CD14-positive monocyte (primary cell): ENCODE measurements at regions not wholly inside any gene's neighbourhood (a gene's known extent, or its start where the extent isn't known, plus 50 kb on each side); places are given as distances from the start of the nearest gene placed in this dataset.

Source experiments
- DNase-seq, 3 donors: peaks; one replicate each; pipeline ENCODE4 v3.0.0-alpha.2; 2011 to 2022
- H2AFZ ChIP-seq: 2 replicates; pipeline ENCODE4 v1.6.0; 2012; ENCODE audit warnings: mild to moderate bottlenecking, low read depth, low read length, inconsistent platforms; ENCODE audit not compliant: insufficient read depth, poor library complexity, severe bottlenecking
- H3K27ac ChIP-seq, 2 donors: 1 replicate in 1 of 2; 2 replicates in 1 of 2; pipeline ENCODE4 v1.5.1; 2012 to 2013; ENCODE audit warnings: low read length in 2 of 2, control low read depth in 1 of 2, inconsistent platforms in 1 of 2, low read depth in 1 of 2, mild to moderate bottlenecking in 1 of 2
- H3K27me3 ChIP-seq, 2 donors: one replicate each; pipeline versions ENCODE4 v1.6.0 to v1.6.1; 2011 to 2013; ENCODE audit warnings: low read length in 2 of 2; ENCODE audit not compliant: control insufficient read depth in 2 of 2, insufficient read depth in 2 of 2
- H3K36me3 ChIP-seq, 2 donors: replicated peaks in 1 of 2; 1 replicate in 1 of 2; 2 replicates in 1 of 2; pipeline versions ENCODE4 v1.5.1 to v1.6.1; 2012 to 2013; ENCODE audit warnings: low read length in 2 of 2, control low read depth in 1 of 2, inconsistent platforms in 1 of 2, mild to moderate bottlenecking in 1 of 2; ENCODE audit not compliant: insufficient read depth in 2 of 2, control insufficient read depth in 1 of 2
- H3K4me1 ChIP-seq, 2 donors: 1 replicate in 1 of 2; 2 replicates in 1 of 2; pipeline versions ENCODE4 v1.5.1 to v1.6.1; 2012 to 2013; ENCODE audit warnings: low read length in 2 of 2, control low read depth in 1 of 2, inconsistent platforms in 1 of 2, mild to moderate bottlenecking in 1 of 2, moderate library complexity in 1 of 2; ENCODE audit not compliant: insufficient read depth in 2 of 2, control insufficient read depth in 1 of 2
- H3K4me2 ChIP-seq: replicated peaks from 2 replicates; pipeline ENCODE3; 2012; ENCODE audit warnings: low read length, moderate library complexity, mild to moderate bottlenecking; ENCODE audit not compliant: poor library complexity, severe bottlenecking; ENCODE audit errors: extremely low read depth
- H3K4me3 ChIP-seq, 3 experiments: fragments of 200-600 bp in 1 of 3; sonication (generic) in 1 of 3; replicated peaks in 1 of 3; 1 replicate in 2 of 3; 2 replicates in 1 of 3; pipeline ENCODE4 v1.5.1; 2011 to 2013; ENCODE audit warnings: low read length in 3 of 3, mild to moderate bottlenecking in 3 of 3, control low read depth in 2 of 3, low read depth in 2 of 3, inconsistent platforms in 1 of 3, moderate library complexity in 1 of 3
- H3K79me2 ChIP-seq: 2 replicates; pipeline ENCODE4 v1.6.0; 2012; ENCODE audit warnings: mild to moderate bottlenecking, control low read depth, inconsistent platforms, low read length, moderate library complexity; ENCODE audit not compliant: insufficient read depth
- H3K9ac ChIP-seq: 2 replicates; pipeline ENCODE4 v1.6.0; 2017; ENCODE audit warnings: low read length, mild to moderate bottlenecking; ENCODE audit not compliant: insufficient read depth, poor library complexity, severe bottlenecking
- H3K9me3 ChIP-seq, 2 donors: replicated peaks in 1 of 2; 1 replicate in 1 of 2; 2 replicates in 1 of 2; pipeline versions ENCODE4 v1.5.1 to v1.6.1; 2012 to 2013; ENCODE audit warnings: low read length in 2 of 2, control low read depth in 1 of 2; ENCODE audit not compliant: control insufficient read depth in 1 of 2, insufficient read depth in 1 of 2
- H4K20me1 ChIP-seq: 2 replicates; pipeline ENCODE4 v1.6.0; 2012; ENCODE audit warnings: mild to moderate bottlenecking, low read length, control low read depth, moderate library complexity; ENCODE audit not compliant: insufficient read depth
- H3K27ac Mint-ChIP-seq, 7 donors: one replicate each; pipeline ENCODE4 v1.8.0; 2020; ENCODE audit warnings: mild to moderate bottlenecking in 7 of 7, mixed read lengths in 7 of 7, moderate library complexity in 6 of 7, inconsistent platforms in 2 of 7
- H3K27me3 Mint-ChIP-seq, 3 donors: one replicate each; pipeline ENCODE4 v1.8.0; 2021 to 2022; ENCODE audit warnings: low read depth in 3 of 3, mild to moderate bottlenecking in 3 of 3, mixed read lengths in 3 of 3, moderate library complexity in 3 of 3, inconsistent platforms in 1 of 3
- H3K36me3 Mint-ChIP-seq, 2 donors: one replicate each; pipeline ENCODE4 v1.8.0; 2020; ENCODE audit warnings: mixed read lengths in 2 of 2, inconsistent platforms in 1 of 2, mild to moderate bottlenecking in 1 of 2
- H3K4me1 Mint-ChIP-seq: one replicate; pipeline ENCODE4 v1.8.0; 2020; ENCODE audit warnings: mild to moderate bottlenecking, mixed read lengths
- H3K4me3 Mint-ChIP-seq, 2 donors: one replicate each; pipeline ENCODE4 v1.8.0; 2020; ENCODE audit warnings: mild to moderate bottlenecking in 2 of 2, mixed read lengths in 2 of 2, moderate library complexity in 1 of 2
- H3K9me3 Mint-ChIP-seq, 7 donors: one replicate each; pipeline ENCODE4 v1.8.0; 2020 to 2022; ENCODE audit warnings: mixed read lengths in 7 of 7, mild to moderate bottlenecking in 6 of 7, moderate library complexity in 6 of 7, inconsistent platforms in 2 of 7
- CTCF ChIP-seq: fragments of 200-600 bp; IDR thresholded peaks from one replicate; pipeline ENCODE4 v1.8.0; 2022; ENCODE audit warnings: antibody characterized with exemption, mild to moderate bottlenecking
- WGBS: methylation state at CpG from one replicate; pipeline ENCODE4 v1.1.5; 2013; ENCODE audit warnings: missing lambda C conversion rate; ENCODE audit not compliant: insufficient coverage; 5-methylcytosine and 5-hydroxymethylcytosine counted together
- intact Hi-C, 2 donors: fragments of 100-400 bp; cut with micrococcal nuclease; formaldehyde crosslinking; loops; one replicate each; pipeline versions ENCODE4 v1.15.0 to v1.15.1; 2023

GRCh38 chr16:49201118-49201517 lies 80.5 kb downstream of the CBLN1 start:
- no peak for DNase-seq
- Mint-ChIP-seq H3K27ac (no peak overlapping the region), H3K9me3 (peaks cover 0 to 2% (median 0%) of the 10 kb centered on the region in 7 donors), H3K36me3 (no peaks in the 10 kb centered on the region), H3K27me3 (peaks cover 0 to 3% (median 2%) of the 10 kb centered on the region in 3 donors), H3K4me3 (no peak overlapping the region), H3K4me1 (no peaks in the 10 kb centered on the region)
- Histone ChIP-seq H3K4me2 (no peak overlapping the region), H3K36me3 (no peaks in the 10 kb centered on the region), H3K9me3 (no peaks in the 10 kb centered on the region), H3K4me1 (no peaks in the 10 kb centered on the region), H3K27me3 (no peaks in the 10 kb centered on the region), H3K9ac (no peak overlapping the region), H3K79me2 (no peaks in the 10 kb centered on the region), H3K27ac (no peak overlapping the region), H4K20me1 (no peaks in the 10 kb centered on the region), H2AFZ (no peak overlapping the region), H3K4me3 (no peak overlapping the region)
- intact Hi-C loops: no loop called here
- TF ChIP-seq CTCF: no peak
- 90% methylated on average over 1 of the region's 1 CpG for WGBS

- no peaks in the 10 kb centered on the region for H3K36me3 Mint-ChIP-seq
- Histone ChIP-seq H3K79me2 (no peaks in the 10 kb centered on the region), H3K4me3 (no peak overlapping the region), H3K27ac (no peak overlapping the region), H3K9ac (no peak overlapping the region), H3K4me2 (no peak overlapping the region), H2AFZ (no peak overlapping the region), H3K4me1 (no peaks in the 10 kb centered on the region), H3K27me3 (no peaks in the 10 kb centered on the region), H3K9me3 (no peaks in the 10 kb centered on the region), H3K36me3 (no peaks in the 10 kb centered on the region), H4K20me1 (no peaks in the 10 kb centered on the region)
- H3K27me3 Mint-ChIP-seq: peaks cover 0 to 2% (median 1%) of the 10 kb centered on the region in 3 donors
- TF ChIP-seq CTCF: no peak
- intact Hi-C loops: no loop called here
- no peak overlapping the region for H3K27ac Mint-ChIP-seq
- DNase-seq: no peak
- 85% methylated on average over 8 of the region's 8 CpGs for WGBS
- H3K4me3 Mint-ChIP-seq: no peak overlapping the region
- H3K4me1 Mint-ChIP-seq: no peaks in the 10 kb centered on the region
- peaks cover 0 to 2% (median 0%) of the 10 kb centered on the region in 7 donors for H3K9me3 Mint-ChIP-seq
These were observed 81.3 kb downstream of the CBLN1 start for GRCh38 chr16:49200223-49200820.
